WI38 (cell line): ENCODE measurements at regions not wholly inside any gene's neighbourhood (a gene's known extent, or its start where the extent isn't known, plus 50 kb on each side); places are given as distances from the start of the nearest gene placed in this dataset.
"Not testable (repeated sequence)": the region's sequence is repeated elsewhere in the genome, so short reads cannot be mapped to it uniquely, and the experiment has no call there.

Source experiments
- H3K4me3 ChIP-seq: 2 replicates; pipeline ENCODE4 v1.5.1; 2011; ENCODE audit warnings: low read depth, mild to moderate bottlenecking, control low read depth, low read length
- TF ChIP-seq, protein P1 (sequence below): IDR thresholded peaks from 2 replicates; pipeline ENCODE4 v1.5.1; 2012; ENCODE audit warnings: low read depth, mild to moderate bottlenecking, control low read depth, low read length

DNA sequence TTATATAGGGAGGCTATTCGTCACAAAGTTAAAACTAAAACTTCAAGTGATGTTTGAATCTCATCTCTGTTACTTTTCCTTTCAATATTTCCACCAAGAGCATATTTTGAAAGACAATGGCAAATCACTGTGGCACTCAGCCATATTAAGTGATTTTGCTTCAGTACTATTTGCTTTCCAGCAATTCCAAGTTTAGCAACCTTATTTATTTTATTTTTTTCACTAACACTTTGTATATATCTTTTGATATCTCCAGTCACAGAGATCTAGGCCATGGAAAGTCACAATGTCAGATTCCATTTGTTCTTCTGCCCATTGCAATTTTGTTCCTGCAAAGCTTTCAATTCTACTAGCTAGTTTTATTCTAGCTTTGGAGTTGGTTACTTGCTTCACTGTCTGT, 1514.5 kb upstream of the ADGRL3 start:
- no peak overlapping the region for H3K4me3 ChIP-seq
- TF ChIP-seq, protein P1, sequence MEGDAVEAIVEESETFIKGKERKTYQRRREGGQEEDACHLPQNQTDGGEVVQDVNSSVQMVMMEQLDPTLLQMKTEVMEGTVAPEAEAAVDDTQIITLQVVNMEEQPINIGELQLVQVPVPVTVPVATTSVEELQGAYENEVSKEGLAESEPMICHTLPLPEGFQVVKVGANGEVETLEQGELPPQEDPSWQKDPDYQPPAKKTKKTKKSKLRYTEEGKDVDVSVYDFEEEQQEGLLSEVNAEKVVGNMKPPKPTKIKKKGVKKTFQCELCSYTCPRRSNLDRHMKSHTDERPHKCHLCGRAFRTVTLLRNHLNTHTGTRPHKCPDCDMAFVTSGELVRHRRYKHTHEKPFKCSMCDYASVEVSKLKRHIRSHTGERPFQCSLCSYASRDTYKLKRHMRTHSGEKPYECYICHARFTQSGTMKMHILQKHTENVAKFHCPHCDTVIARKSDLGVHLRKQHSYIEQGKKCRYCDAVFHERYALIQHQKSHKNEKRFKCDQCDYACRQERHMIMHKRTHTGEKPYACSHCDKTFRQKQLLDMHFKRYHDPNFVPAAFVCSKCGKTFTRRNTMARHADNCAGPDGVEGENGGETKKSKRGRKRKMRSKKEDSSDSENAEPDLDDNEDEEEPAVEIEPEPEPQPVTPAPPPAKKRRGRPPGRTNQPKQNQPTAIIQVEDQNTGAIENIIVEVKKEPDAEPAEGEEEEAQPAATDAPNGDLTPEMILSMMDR, result no peak

DNA sequence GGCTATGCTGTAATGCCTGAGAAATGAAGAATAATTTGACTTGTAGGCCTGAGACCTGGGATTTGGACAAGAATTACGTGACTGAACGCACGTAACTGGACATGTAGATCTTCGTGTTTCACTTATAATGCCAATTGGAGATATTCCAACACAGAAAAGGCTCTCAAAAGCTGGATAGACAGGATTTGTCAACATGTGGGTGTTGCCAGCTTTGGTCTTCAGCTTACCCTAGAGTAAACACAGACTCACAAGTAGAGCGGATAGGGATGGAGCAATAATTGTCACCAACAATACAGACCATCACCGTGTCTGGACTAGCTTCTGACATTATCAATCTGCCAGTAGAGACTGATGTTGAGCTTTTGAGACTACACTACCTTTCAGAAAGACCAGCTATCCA, 1511.0 kb upstream of the ADGRL3 start:
- TF ChIP-seq, protein P1, result no peak
- H3K4me3 ChIP-seq, result no peak overlapping the region

DNA sequence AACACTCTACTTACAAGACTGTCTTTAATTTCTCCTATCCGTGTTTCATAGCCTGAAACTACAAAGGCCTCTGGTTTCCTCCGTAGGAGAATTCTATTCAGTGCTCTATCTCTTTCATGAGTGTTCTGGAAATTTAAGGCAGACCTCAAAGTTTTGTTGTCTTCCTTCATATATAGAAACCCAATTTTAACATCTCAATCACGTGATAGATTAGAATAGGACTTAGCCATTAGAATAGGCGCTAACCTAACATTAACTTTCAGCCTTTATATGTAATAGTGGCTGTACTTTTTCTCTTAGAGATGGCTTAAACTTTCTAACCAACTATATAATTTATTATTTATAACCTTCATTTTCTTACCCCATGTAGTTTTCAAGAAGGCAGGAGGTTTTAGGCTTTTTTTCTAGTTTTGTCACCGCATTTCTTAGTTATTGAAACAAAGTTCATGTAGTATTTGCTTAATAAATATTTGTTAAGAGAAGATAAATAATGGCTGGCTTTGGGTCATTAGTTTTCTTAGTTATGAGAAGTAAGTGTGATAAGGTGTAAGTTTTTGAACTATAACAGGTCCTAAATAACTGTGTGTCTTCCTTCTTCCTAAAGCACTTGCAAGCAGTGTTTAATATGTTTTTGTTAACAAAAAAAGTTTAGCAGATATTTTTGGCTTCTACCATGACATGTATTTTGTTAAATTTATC, 1504.6 kb upstream of the ADGRL3 start:
- H3K4me3 ChIP-seq, result no peak overlapping the region
- TF ChIP-seq, protein P1, result no peak

DNA sequence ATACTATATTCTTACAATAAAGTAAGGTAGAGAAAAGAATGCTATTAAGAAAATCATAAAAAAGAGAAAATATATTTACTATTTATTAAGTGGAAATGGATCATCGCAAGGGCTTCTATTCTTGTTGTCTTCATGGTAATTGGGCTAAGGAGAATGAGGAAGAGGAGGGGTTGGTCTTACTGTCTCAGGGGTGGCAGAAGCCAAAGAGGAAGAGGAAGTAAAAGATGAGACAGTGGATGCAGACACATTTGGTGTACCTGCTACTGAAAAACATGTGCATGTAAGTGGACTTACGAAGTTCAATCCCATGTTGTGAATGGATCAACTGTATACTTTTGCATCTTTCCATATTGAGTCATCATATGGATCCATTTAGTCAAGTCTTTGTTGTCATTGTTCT, 1502.1 kb upstream of the ADGRL3 start:
- TF ChIP-seq, protein P1, result no peak
- no peak overlapping the region for H3K4me3 ChIP-seq

DNA sequence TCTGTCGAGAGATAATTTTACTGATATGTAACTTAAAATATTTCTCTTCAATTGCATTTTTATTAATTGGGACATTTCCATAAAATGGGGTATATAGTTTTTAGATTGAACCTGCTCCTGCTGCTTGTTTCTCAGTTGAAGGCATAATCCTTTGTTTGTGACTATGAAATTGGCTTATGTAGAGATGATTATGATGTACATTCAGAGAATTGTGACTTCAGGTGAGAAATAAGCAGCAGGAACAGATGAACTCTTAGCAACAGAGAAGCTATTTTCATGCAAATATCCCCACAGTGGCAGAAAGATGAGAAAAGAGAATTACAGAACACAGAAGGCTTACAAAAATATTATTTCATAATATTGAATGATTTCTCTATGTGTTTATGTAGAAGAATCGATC, 1499.5 kb upstream of the ADGRL3 start:
- H3K4me3 ChIP-seq, result no peak overlapping the region
- TF ChIP-seq, protein P1, result no peak

DNA sequence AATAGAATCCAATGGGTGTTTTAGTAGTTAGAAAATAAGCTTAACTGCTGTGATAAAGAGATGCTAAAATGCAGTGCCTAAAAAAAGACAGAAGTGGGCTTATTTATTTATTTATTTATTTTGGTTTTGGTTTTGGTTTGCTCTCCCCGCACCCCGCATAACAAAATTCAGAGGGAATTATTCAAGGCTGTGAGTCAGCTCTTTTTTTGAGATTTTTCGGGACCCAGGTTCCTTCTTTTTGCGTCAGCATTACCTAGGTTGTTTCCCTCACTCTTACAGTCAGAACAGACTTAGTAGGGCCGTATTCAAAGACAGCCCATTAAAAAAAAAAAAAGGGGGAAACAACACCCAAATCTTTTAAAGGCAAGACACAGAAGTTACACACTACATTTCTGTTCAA, 1495.5 kb upstream of the ADGRL3 start:
- no peak overlapping the region for H3K4me3 ChIP-seq
- TF ChIP-seq, protein P1, result no peak

DNA sequence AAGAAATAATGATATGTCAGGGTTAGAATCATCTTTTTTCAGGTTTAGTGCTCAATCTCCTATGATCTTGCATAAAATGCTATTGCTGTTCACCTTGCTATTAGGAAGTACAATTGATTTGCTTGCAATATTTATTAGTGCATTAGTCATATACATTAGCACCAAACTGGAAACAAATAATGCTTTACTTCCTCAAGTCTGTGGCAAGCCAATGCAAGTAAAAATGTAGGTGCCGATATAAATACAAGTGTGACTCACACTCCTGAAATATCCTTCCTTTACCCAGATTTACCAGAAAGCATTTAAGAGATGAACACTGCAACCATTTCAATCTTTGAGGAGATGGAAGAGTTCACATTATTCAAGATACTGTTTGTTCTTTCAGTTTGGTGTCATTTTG, 1487.7 kb upstream of the ADGRL3 start:
- TF ChIP-seq, protein P1, result no peak
- H3K4me3 ChIP-seq, result no peak overlapping the region

DNA sequence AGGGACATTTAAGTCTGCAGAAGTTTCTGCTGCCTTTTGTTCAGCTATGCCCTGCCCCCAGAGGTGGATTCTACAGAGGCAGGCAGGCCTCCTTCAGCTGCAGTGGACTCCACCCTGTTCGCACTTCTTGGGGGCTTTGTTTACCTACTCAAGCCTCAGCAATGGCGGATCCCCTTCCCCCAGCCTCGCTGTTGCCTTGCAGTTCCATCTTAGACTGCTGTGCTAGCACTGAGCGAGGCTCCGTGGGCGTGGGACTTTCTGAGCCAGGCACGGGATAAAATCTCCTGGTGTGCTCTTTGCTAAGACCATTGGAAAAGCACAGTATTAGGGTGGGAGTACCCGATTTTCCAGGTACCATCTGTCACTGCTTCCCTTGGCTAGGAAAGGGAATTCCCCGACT, 1475.8 kb upstream of the ADGRL3 start:
- H3K4me3 ChIP-seq, result not testable (repeated sequence)
